ENCODE measurements at regions not wholly inside any gene's neighbourhood (a gene's known extent, or its start where the extent isn't known, plus 50 kb on each side); places are given as distances from the start of the nearest gene placed in this dataset.

- TF ChIP-seq CTCF (IDR thresholded peaks at IDR 0.05) (no peak), POLR2A (IDR thresholded peaks at IDR 0.05) (no peak)
These were observed 187.8 kb downstream of the RDH14 start for GRCh38 chr2:18372641-18373040.
